ENCODE measurements at regions not wholly inside any gene's neighbourhood (a gene's known extent, or its start where the extent isn't known, plus 50 kb on each side); places are given as distances from the start of the nearest gene placed in this dataset.

GRCh38 chr6:132131758-132132157 lies 180.6 kb upstream of the CCN2 start:
- H2AFZ ChIP-seq (ENCODE audit: low read length) = no peak overlapping the region
- H3K4me2 ChIP-seq (ENCODE audit: low read length) = no peak overlapping the region

GRCh38 chr6:132131351-132131750 lies 180.2 kb upstream of the CCN2 start:
- Histone ChIP-seq H3K4me3 (ENCODE audit: low read depth, low read length, poor library complexity, severe bottlenecking) (no peak overlapping the region), H3K36me3 (ENCODE audit: insufficient read depth, low read length) (no peaks in the 10 kb centered on the region), H3K27ac (ENCODE audit: low read depth, low read length, poor library complexity, severe bottlenecking) (no peak overlapping the region), H3K9me3 (ENCODE audit: low read length) (no peaks in the 10 kb centered on the region), H3K9me2 (ENCODE audit: low read depth, low read length) (no peaks in the 10 kb centered on the region), H2AFZ (ENCODE audit: low read length) (no peak overlapping the region), H4K20me1 (ENCODE audit: insufficient read depth, low read length) (no peaks in the 10 kb centered on the region), H3K9ac (ENCODE audit: low read length) (no peak overlapping the region), H3K4me2 (ENCODE audit: low read length) (no peak overlapping the region), H3K79me2 (ENCODE audit: insufficient read depth, low read length) (no peaks in the 10 kb centered on the region), H3K27me3 (ENCODE audit: insufficient read depth, low read length) (no peaks in the 10 kb centered on the region), H3K4me1 (ENCODE audit: insufficient read depth, low read length, severe bottlenecking) (no peaks in the 10 kb centered on the region), H3F3A (ENCODE audit: insufficient read depth, low read length) (no peaks in the 10 kb centered on the region)
- TF ChIP-seq EZH2 (IDR thresholded peaks at IDR 0.05; ENCODE audit: borderline replicate concordance, low read length) = no peak
- no peak for TF ChIP-seq CTCF (IDR thresholded peaks at IDR 0.05; ENCODE audit: low read length)

More at GRCh38 chr6:132131758-132132157, 180.6 kb upstream of the CCN2 start:
- Histone ChIP-seq H4K20me1 (ENCODE audit: insufficient read depth, low read length) (no peaks in the 10 kb centered on the region), H3F3A (ENCODE audit: insufficient read depth, low read length) (no peaks in the 10 kb centered on the region), H3K27me3 (ENCODE audit: insufficient read depth, low read length) (no peaks in the 10 kb centered on the region), H3K9me3 (ENCODE audit: low read length) (no peaks in the 10 kb centered on the region), H3K4me3 (ENCODE audit: low read depth, low read length, poor library complexity, severe bottlenecking) (no peak overlapping the region), H3K36me3 (ENCODE audit: insufficient read depth, low read length) (no peaks in the 10 kb centered on the region), H3K9me2 (ENCODE audit: low read depth, low read length) (no peaks in the 10 kb centered on the region), H3K4me1 (ENCODE audit: insufficient read depth, low read length, severe bottlenecking) (no peaks in the 10 kb centered on the region), H3K79me2 (ENCODE audit: insufficient read depth, low read length) (no peaks in the 10 kb centered on the region), H3K27ac (ENCODE audit: low read depth, low read length, poor library complexity, severe bottlenecking) (no peak overlapping the region), H3K9ac (ENCODE audit: low read length) (no peak overlapping the region)
- no peak for TF ChIP-seq CTCF (IDR thresholded peaks at IDR 0.05; ENCODE audit: low read length)
- TF ChIP-seq EZH2 (IDR thresholded peaks at IDR 0.05; ENCODE audit: borderline replicate concordance, low read length) = no peak

- no peaks in the 10 kb centered on the region for H3F3A ChIP-seq (ENCODE audit: insufficient read depth, low read length)
- no peak overlapping the region for H3K27ac ChIP-seq (ENCODE audit: low read depth, low read length, poor library complexity, severe bottlenecking)
- no peaks in the 10 kb centered on the region for H3K4me1 ChIP-seq (ENCODE audit: insufficient read depth, low read length, severe bottlenecking)
- H3K79me2 ChIP-seq (ENCODE audit: insufficient read depth, low read length) = no peaks in the 10 kb centered on the region
- no peak overlapping the region for H3K4me3 ChIP-seq (ENCODE audit: low read depth, low read length, poor library complexity, severe bottlenecking)
- H3K4me2 ChIP-seq (ENCODE audit: low read length) = no peak overlapping the region
- no peaks in the 10 kb centered on the region for H3K27me3 ChIP-seq (ENCODE audit: insufficient read depth, low read length)
- H4K20me1 ChIP-seq (ENCODE audit: insufficient read depth, low read length) = no peaks in the 10 kb centered on the region
- no peaks in the 10 kb centered on the region for H3K9me2 ChIP-seq (ENCODE audit: low read depth, low read length)
- H3K9ac ChIP-seq (ENCODE audit: low read length) = no peak overlapping the region
- H3K36me3 ChIP-seq (ENCODE audit: insufficient read depth, low read length) = no peaks in the 10 kb centered on the region
- no peak overlapping the region for H2AFZ ChIP-seq (ENCODE audit: low read length)
- TF ChIP-seq EZH2 (IDR thresholded peaks at IDR 0.05; ENCODE audit: borderline replicate concordance, low read length) (no peak), CTCF (IDR thresholded peaks at IDR 0.05; ENCODE audit: low read length) (no peak)
- H3K9me3 ChIP-seq (ENCODE audit: low read length) = no peaks in the 10 kb centered on the region
These were observed 179.6 kb upstream of the CCN2 start for GRCh38 chr6:132130626-132131298.
